Mesothelial cell of epicardium (in vitro differentiated cells): ENCODE measurements at regions not wholly inside any gene's neighbourhood (a gene's known extent, or its start where the extent isn't known, plus 50 kb on each side); places are given as distances from the start of the nearest gene placed in this dataset.

Source experiments
- DNase-seq, 2 experiments: peaks; one replicate each; pipeline ENCODE4 v3.0.0; 2021; ENCODE audit warnings: low spot score in 2 of 2; ENCODE audit not compliant: unreplicated experiment in 2 of 2
- H3K27ac Mint-ChIP-seq: 2 replicates; pipeline ENCODE4 v1.8.0; 2021; ENCODE audit warnings: mixed read lengths
- H3K27me3 Mint-ChIP-seq: 2 replicates; pipeline ENCODE4 v1.8.0; 2021; ENCODE audit warnings: low read depth, mixed read lengths
- H3K36me3 Mint-ChIP-seq: 2 replicates; pipeline ENCODE4 v1.8.0; 2021; ENCODE audit warnings: mixed read lengths
- H3K4me1 Mint-ChIP-seq: 2 replicates; pipeline ENCODE4 v1.8.0; 2021; ENCODE audit warnings: mixed read lengths
- H3K4me3 Mint-ChIP-seq: 2 replicates; pipeline ENCODE4 v1.8.0; 2021; ENCODE audit warnings: mild to moderate bottlenecking, moderate library complexity, mixed read lengths
- H3K9me3 Mint-ChIP-seq: 2 replicates; pipeline ENCODE4 v1.8.0; 2021; ENCODE audit warnings: mixed read lengths
- CTCF ChIP-seq: fragments of 200-600 bp; sonication (generic); IDR thresholded peaks from one replicate; pipeline ENCODE4 v1.5.0; 2021; ENCODE audit warnings: antibody characterized with exemption; ENCODE audit not compliant: unreplicated experiment

GRCh38 chr1:29973406-29973805, 737.1 kb downstream of the PTPRU start:
- H3K36me3 Mint-ChIP-seq, result no peaks in the 10 kb centered on the region
- H3K27ac Mint-ChIP-seq, result no peak overlapping the region
- TF ChIP-seq CTCF, result no peak
- H3K9me3 Mint-ChIP-seq, result peaks cover 15% of the 10 kb centered on the region
- no peak for DNase-seq
- H3K4me1 Mint-ChIP-seq, result peaks cover 2% of the 10 kb centered on the region
- peaks cover 23% of the 10 kb centered on the region for H3K27me3 Mint-ChIP-seq
- H3K4me3 Mint-ChIP-seq, result no peak overlapping the region

GRCh38 chr1:29972421-29973053, 736.2 kb downstream of the PTPRU start:
- Mint-ChIP-seq H3K4me3 (no peak overlapping the region), H3K27ac (no peak overlapping the region), H3K27me3 (peaks cover 26% of the 10 kb centered on the region), H3K4me1 (peaks cover 2% of the 10 kb centered on the region), H3K36me3 (no peaks in the 10 kb centered on the region), H3K9me3 (peaks cover 11% of the 10 kb centered on the region)
- DNase-seq, result no peak
- no peak for TF ChIP-seq CTCF

GRCh38 chr1:29971703-29972102, 735.4 kb downstream of the PTPRU start:
- Mint-ChIP-seq H3K27me3 (peaks cover 26% of the 10 kb centered on the region), H3K27ac (no peak overlapping the region), H3K4me3 (no peak overlapping the region), H3K9me3 (peaks cover 7% of the 10 kb centered on the region), H3K4me1 (peaks cover 2% of the 10 kb centered on the region), H3K36me3 (no peaks in the 10 kb centered on the region)
- no peak for TF ChIP-seq CTCF
- DNase-seq, result no peak

GRCh38 chr1:29970747-29971325, 734.5 kb downstream of the PTPRU start:
- no peak for TF ChIP-seq CTCF
- peaks cover 7% of the 10 kb centered on the region for H3K9me3 Mint-ChIP-seq
- peaks cover 2% of the 10 kb centered on the region for H3K4me1 Mint-ChIP-seq
- H3K27ac Mint-ChIP-seq, result no peak overlapping the region
- no peak for DNase-seq
- peaks cover 31% of the 10 kb centered on the region for H3K27me3 Mint-ChIP-seq
- no peaks in the 10 kb centered on the region for H3K36me3 Mint-ChIP-seq
- H3K4me3 Mint-ChIP-seq, result no peak overlapping the region

GRCh38 chr1:29969576-29969975, 733.3 kb downstream of the PTPRU start:
- Mint-ChIP-seq H3K4me3 (no peak overlapping the region), H3K4me1 (peaks cover 4% of the 10 kb centered on the region)

More at GRCh38 chr1:29969576-29969975, 733.3 kb downstream of the PTPRU start:
- Mint-ChIP-seq H3K27me3 (peaks cover 33% of the 10 kb centered on the region), H3K9me3 (peaks cover 3% of the 10 kb centered on the region), H3K27ac (no peak overlapping the region), H3K36me3 (no peaks in the 10 kb centered on the region)
- no peak for TF ChIP-seq CTCF
- no peak for DNase-seq
